ENCODE measurements at regions not wholly inside any gene's neighbourhood (a gene's known extent, or its start where the extent isn't known, plus 50 kb on each side); places are given as distances from the start of the nearest gene placed in this dataset.

DNA sequence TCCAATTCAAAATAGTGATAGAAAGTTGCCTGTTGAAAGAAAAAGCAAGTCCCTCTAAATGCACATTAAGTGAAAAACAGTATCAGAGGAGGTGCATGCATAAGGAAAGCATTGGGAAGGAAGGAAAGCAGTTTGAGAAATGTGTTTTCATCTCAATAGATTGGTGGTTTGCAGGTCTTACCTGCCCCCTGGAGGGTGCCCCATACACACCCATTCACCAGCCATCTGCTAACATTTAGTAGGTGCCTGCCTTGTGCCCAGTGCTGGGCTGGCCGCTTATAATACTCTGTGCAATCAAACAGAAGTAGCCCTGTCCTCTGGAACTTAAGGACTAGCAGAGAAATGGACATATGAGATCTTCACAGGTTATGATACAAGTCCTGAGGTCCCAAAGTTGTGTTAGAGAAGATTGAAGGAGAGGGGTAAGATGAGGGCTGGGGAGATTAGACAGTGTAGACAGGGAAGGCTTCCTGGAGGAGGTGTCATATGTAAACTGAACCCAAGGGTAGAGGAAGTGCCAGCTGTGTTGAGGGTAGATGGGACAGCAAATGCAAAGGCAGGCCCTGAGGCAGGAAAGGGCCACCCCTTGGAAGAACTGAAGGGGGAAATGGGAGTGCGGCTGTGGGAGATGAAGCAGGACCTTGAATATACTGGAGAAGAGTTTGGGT, 184.2 kb downstream of the MN1 start:
- DNase-seq: no peak

GRCh38 chr22:27620367-27621154, 181.0 kb downstream of the MN1 start:
- DNase-seq: no peak

- no peak for DNase-seq
These were observed 180.0 kb downstream of the MN1 start for GRCh38 chr22:27621486-27622070.

DNA sequence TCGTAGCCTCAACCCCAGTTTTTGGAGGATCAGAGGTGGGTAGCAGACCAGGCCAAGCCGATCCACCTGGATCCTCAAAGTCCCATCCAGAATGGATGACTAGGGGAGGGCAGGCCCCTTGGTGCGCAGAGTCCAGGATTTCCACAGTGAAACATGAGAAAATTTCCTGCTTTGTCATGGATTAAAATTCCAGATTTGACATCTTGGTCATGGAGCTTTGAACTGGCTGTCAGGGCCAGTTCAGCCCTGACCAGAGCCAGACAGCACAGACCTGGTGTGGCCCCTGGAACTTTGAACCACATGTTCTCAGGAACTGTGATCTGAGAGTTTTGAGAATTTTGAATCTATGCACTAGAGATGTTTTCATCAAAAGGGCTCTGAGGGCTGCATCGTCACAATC, 177.5 kb downstream of the MN1 start:
- no peak for DNase-seq

DNA sequence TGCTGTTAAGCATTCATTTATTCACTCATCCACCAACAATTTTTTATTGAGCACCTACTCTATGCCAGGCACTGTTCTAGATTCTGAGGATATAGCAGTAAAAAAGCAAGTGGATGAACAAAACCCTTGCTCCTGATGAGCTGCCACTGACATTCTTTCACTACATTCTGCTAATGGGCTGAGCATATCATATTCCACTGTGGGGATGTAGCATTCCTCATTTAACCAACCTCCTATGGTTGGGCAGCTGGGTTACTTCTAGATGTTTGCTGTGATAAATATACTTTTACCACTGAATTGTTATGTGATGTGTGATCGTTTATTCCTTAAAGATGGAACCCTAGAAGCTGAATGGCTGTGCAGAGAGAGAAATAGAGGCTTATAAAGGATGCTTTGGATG, 176.9 kb downstream of the MN1 start:
- no peak for DNase-seq

DNA sequence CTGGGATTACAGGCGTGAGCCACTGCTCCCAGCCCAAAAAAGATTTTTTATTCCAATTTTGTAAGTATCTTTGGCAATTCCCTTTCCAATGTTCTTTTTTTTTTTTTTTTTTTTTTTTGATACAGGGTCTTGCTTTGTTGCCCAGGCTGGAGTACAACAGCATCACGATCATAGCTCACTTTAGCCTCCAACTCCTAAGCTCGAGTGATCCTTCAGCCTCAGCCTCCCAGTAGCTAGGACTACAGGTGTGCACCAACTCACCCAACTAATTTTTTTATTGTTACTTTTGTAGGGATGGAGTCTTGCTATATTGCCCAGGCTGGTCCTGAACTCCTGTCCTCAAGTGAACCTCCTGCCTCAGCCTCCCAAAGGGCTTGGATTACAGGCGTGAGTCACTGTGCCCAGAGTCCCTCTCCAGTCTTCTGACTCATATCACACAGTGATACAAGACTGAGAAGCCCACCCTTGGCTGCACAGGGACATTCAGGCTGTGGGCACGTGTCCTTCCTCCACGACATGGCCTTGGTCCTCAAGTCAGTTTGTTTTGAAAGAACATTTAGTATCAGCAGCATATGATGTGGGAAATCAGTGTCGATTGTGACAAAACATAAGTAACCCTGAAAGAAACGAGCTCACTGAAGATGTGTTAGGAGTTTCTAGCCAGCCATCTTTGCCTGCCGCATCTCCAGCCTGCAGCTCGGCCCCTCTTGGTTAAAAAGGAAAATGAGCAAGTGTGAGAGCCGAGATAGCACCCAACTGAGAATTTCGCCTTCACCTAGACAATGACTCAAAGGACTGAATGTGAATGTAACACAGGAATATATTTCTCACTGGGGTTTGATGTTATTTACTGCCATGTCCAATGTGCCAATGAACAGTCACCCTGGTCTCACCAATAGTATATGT, 175.5 kb downstream of the MN1 start:
- DNase-seq: no peak

DNA sequence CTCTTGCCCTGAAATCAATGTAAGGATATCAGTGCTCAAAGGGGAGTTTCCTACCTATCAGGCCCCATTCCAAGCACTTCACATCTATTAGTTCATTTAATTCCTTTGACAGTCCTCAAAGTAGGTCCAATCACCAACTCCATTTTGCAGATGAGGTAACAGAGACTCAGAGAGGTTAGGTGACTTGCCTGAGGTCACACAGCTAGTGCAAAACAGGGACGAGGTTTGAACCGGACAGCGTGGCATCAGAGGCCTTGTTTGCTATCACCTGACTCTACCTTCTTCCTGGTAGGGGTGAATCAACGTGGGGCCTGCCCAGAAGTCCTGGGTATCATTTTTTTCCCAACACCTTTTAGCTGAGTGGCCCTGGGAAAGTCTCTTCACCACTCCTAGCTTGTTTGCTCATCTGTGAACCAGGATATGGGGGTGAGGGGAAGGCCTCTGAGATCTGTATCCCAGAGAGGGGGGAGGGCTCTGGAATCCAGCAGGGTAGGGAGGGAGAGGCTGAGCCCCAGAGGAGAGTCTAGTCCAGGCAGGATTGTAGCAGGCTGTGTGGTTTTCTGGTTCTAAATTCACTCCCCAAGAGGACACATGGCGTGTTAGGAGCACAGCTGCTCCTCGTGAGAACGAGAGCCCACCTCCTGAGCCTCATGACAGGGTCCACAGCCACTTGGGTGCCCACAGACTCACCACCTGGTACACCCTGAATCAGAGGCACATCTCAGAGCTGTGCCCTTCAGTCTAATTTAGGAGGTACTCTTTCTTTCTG, 174.7 kb downstream of the MN1 start:
- no peak for DNase-seq

DNA sequence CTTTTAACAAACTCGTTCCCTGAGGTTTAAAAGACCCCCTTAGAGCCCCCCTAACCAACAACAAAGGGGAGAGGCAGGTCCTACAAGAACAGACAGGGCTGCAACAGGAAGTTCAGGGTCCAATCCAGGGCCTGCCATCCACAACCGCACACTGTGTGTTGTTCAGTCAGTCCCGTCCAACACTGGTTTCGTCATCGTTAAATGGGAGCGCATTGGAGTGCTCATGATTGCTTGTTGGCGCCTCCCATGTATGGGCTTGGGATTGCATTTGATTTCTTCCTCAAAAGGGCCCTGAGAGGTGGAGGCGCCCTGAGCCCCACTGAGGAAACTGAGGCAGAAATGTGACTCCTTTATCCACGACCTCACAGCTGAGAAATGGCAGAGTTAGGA, 174.1 kb downstream of the MN1 start:
- DNase-seq: no peak

DNA sequence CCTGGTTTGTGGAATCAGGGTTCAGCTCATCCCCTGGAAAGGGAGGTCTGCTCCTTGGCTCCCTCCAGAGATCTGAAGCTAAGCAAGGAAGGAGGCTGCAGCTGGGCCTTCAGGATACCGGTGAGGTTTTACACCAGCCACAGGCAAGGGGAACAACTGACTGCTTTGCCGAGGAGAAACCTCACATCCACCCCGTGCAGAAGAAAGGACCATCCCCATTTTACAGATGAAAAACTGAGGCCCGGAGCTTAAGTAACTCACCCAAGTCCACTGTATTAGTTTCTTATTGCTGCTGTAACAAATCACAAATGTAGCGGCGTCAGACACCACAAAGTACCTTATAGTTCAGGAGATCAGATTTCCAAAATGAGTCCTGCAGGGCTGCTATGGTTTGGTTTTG, 173.7 kb downstream of the MN1 start:
- no peak for DNase-seq

GRCh38 chr22:27628341-27628740, 173.2 kb downstream of the MN1 start:
- DNase-seq: no peak

- no peak for DNase-seq
These were observed 172.5 kb downstream of the MN1 start for GRCh38 chr22:27628891-27629631.

DNA sequence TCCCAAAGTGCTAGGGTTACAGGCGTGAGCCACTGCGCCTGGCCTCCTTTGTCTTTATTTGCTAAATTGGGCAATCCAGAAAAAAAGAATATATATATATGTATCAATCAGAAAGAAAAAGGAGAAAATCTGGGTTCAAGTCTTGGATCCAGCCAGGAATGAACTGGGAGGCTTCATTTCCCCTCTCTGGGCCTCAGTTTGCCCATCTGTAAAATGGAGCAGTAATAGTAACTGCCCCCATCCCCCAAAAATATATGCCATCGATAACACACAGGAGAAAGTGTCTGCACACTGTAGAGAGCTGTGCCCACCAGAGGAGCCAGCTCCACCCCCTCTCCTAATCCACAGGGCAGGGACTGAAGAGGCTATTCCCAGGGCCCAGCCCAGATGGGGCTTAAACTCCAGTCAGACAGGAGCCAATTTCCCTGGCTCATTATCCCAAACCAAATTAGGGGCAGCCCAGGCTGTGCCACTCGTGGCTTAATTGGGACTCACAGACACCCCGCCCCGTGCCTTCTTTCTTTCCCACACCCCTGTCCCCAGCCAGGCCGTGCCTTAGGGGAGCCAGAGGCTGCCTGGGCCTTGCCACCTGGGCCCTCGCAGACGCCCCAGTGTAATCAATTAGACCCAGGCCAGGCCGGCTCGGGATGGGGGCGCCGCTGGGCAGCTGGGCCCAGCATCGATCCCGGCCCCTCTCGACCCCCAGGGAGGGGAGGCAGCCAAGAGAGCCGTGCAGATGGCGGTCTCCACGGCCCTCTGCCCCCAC, 171.5 kb downstream of the MN1 start:
- no peak for DNase-seq

DNA sequence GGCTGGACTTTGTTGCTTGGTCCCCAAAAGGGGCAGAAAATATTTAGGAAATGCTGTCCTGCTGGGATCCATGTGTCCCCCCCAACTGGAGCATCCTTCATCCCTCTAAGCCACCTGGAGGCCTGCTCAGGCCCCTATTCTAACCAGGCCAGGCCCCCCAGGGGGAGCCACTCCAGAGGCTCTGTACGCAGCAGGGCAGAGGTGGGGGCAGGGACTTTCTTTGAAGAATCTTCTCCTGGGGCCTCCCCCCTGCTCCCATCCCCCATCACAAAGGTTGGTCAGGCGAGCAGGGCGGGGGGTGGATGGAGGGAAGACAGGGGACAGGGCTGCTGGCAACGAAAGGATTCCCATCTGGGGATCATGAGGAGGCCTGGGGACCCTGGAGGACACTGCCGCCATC, 170.8 kb downstream of the MN1 start:
- no peak for DNase-seq

DNA sequence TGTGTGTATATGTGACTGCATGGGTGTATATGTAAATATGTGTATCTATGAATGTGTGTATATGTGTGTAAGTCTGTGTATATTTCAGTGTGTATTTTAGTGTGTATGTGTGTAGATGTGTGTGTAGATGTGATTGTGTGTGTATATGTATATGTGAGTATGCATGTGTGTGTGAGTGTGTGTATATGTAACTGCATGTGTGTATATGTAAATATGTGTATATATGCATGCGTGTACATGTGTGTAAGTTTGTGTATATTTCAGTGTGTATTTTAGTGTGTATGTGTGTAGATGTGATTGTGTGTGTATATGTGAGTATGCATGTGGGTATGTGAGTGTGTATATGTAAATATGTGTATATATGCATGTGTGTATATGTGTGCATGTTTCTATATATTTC, 169.9 kb downstream of the MN1 start:
- DNase-seq: no peak

DNA sequence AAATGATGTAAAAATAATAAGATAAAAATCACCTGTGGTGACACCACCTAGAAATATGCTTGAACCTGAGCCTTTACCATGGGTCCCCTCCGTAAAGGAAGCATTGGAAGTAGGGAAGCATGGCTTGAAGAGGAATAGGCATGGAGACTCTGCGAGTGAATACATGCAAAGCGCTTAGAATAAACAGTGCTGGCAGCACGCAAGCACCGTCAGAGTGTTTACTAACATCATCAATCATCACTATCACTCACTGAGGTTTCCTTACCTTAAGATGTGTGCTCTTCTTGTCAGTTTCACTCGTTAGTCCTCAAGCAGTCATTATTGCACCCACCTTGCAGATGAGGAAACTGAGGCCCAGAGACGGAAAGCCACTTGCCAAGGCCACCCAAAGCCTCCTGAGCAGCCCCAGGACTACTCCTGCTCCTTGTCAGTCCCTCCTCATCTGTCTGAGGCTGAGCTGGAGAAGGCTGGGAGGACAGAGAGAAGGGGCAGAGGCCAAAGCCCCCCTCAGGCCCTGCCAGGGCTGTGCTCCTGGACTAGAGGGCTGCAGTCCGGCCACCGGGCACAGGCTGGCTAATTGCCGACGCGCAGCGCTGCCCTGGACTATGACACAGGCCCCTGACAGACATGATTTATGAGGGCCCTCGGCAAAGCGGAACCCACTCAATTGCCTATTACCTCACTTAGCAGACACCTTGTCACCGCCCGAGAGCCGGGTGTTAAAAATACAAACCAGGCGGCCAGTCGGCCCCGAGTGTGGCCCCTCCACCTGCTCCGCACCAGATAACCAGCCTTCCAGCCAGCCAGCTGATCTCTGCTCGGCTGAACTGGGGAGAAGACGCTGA, 168.9 kb downstream of the MN1 start:
- DNase-seq: no peak

GRCh38 chr22:27633296-27633871, 168.2 kb downstream of the MN1 start:
- no peak for DNase-seq

GRCh38 chr22:27634043-27634740, 167.4 kb downstream of the MN1 start:
- DNase-seq: no peak

DNA sequence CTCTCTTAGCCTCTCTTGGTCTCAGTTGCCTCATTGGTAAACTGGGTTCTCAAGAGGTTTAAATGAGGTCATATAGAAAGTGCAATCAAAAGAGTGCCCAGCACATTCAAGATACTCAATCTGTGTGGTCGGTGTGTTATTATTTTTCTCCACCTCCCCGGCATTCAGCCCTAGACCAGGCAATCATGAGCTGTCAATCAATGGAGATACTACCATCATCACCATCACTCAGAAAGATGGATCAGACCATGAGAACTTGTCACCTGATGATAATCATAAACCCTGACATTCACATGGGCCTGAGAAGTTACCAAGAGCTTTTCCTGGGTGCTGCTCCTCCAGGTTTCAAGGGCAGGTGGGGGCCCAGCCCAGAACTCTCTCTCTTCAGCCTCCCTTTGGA, 166.1 kb downstream of the MN1 start:
- no peak for DNase-seq

- DNase-seq: no peak
These were observed 165.7 kb downstream of the MN1 start for GRCh38 chr22:27635852-27636251.

Data from activated CD4-positive, alpha-beta T cell treated with anti-CD3 and anti-CD28 coated beads for 4 hours (primary cell).